Activated naive CD4-positive, alpha-beta T cell treated with anti-CD3 and anti-CD28 coated beads, Interleukin-2, amount 10 ng/mL, durations not matched to agents 7 days and 5 days (primary cell): ENCODE measurements at regions not wholly inside any gene's neighbourhood (a gene's known extent, or its start where the extent isn't known, plus 50 kb on each side); places are given as distances from the start of the nearest gene placed in this dataset.

Experiments
- CTCF ChIA-PET: fragments of 350-600 bp; sonication (Branson Sonifier 250); formaldehyde crosslinking; loops from one replicate; lab custom pipeline; 2021; ENCODE audit warnings: antibody characterized with exemption; lab: Charles Lee
- DNase-seq: peaks from one replicate; pipeline ENCODE4 v3.0.0-alpha.2; 2020
- H3K27ac Mint-ChIP-seq: one replicate; pipeline ENCODE4 v1.8.0; 2021; ENCODE audit warnings: mild to moderate bottlenecking, moderate library complexity, mixed read lengths
- H3K27me3 Mint-ChIP-seq: one replicate; pipeline ENCODE4 v1.8.0; 2021; ENCODE audit warnings: mild to moderate bottlenecking, mixed read lengths
- H3K36me3 Mint-ChIP-seq: one replicate; pipeline ENCODE4 v1.8.0; 2021; ENCODE audit warnings: mixed read lengths
- H3K4me1 Mint-ChIP-seq: one replicate; pipeline ENCODE4 v1.8.0; 2021; ENCODE audit warnings: mixed read lengths
- H3K4me3 Mint-ChIP-seq: one replicate; pipeline ENCODE4 v1.8.0; 2021; ENCODE audit warnings: mild to moderate bottlenecking, moderate library complexity, mixed read lengths
- H3K9me3 Mint-ChIP-seq: one replicate; pipeline ENCODE4 v1.8.0; 2021; ENCODE audit warnings: mixed read lengths

DNA sequence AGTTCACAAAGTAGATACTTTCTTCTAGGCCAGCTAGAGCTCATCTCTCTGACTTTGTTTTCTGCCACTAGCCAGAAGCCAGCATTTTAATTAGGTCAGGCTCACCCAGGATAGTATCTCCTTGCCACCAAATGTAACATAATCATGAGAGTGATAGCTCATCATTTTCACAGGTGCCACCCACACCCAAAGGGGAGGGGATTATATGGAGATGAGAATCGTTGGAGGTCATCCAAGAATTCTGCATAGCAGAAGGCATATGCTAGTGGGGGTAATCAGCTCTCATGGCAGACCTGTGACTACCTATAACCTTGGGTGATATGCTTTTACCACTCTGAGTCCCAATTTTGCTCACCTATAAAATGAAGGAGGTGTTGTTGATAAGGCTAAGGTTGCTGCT is 523.0 kb downstream of the METTL15 start:
- Mint-ChIP-seq H3K36me3 (no peaks in the 10 kb centered on the region), H3K4me3 (no peak overlapping the region), H3K9me3 (no peaks in the 10 kb centered on the region), H3K4me1 (no peaks in the 10 kb centered on the region), H3K27me3 (no peaks in the 10 kb centered on the region), H3K27ac (no peak overlapping the region)
- CTCF ChIA-PET: no interaction called here
- no peak for DNase-seq

GRCh38 chr11:28629235-28629634 is 521.0 kb downstream of the METTL15 start:
- H3K4me3 Mint-ChIP-seq: no peak overlapping the region
- CTCF ChIA-PET: no interaction called here
- no peaks in the 10 kb centered on the region for H3K36me3 Mint-ChIP-seq

DNA sequence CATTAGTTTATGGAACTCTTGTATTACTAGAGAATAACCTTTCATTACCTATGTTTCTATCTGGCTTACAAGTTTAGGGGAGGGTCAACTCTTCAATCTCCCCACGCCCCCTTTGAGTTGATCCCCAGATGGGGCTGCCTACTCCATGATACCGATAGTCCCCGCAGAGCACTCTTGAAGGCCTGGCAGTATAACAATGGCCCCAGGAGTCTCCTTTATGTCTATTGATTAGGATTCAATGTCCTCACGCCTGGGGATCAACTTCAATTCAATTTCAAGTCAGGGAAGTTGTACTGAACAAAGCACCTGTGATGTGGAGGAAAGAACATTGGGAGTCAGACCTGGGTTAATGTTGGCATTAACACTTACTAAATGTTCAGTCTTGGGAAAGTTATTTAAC is 520.2 kb downstream of the METTL15 start:
- CTCF ChIA-PET: no interaction called here
- Mint-ChIP-seq H3K4me1 (no peaks in the 10 kb centered on the region), H3K9me3 (no peaks in the 10 kb centered on the region), H3K27ac (no peak overlapping the region), H3K4me3 (no peak overlapping the region), H3K36me3 (no peaks in the 10 kb centered on the region), H3K27me3 (no peaks in the 10 kb centered on the region)
- no peak for DNase-seq

More at GRCh38 chr11:28629235-28629634, 521.0 kb downstream of the METTL15 start:
- Mint-ChIP-seq H3K27ac (no peak overlapping the region), H3K4me1 (no peaks in the 10 kb centered on the region), H3K9me3 (no peaks in the 10 kb centered on the region), H3K27me3 (no peaks in the 10 kb centered on the region)
- no peak for DNase-seq

DNA sequence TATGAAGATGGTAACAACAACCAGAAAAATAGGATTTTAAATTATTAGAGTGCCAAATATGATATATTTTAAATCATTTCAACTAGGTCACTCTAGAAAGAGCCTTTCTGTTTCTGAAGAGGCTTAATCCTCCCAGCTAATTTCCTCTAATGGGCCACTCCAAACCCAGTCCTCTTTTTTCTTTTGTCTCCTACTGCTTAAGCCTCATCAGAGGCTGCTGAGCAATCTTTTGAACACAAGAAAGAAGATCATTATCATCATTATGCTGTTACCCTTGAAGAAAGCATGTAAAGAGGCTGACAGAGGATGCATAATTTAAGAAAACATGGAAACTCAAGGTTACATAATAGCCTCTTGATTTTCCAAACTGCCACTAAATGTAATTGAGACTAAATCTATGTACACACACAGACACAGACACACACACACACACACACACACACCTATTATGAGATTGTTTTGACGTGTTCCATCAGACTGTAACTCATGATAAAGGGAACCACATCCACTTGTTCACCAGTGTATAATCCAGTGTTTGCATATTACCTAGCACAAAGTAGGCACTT is 519.6 kb downstream of the METTL15 start:
- no peak overlapping the region for H3K27ac Mint-ChIP-seq
- H3K27me3 Mint-ChIP-seq: no peaks in the 10 kb centered on the region
- no peak overlapping the region for H3K4me3 Mint-ChIP-seq
- CTCF ChIA-PET: no interaction called here
- no peaks in the 10 kb centered on the region for H3K36me3 Mint-ChIP-seq
- no peak for DNase-seq
- H3K9me3 Mint-ChIP-seq: no peaks in the 10 kb centered on the region
- H3K4me1 Mint-ChIP-seq: no peaks in the 10 kb centered on the region

GRCh38 chr11:28625532-28625931 is 517.3 kb downstream of the METTL15 start:
- no peak for DNase-seq
- H3K4me3 Mint-ChIP-seq: no peak overlapping the region
- H3K4me1 Mint-ChIP-seq: no peaks in the 10 kb centered on the region
- peaks cover 5% of the 10 kb centered on the region for H3K9me3 Mint-ChIP-seq
- CTCF ChIA-PET: no interaction called here
- no peaks in the 10 kb centered on the region for H3K36me3 Mint-ChIP-seq
- no peak overlapping the region for H3K27ac Mint-ChIP-seq
- H3K27me3 Mint-ChIP-seq: no peaks in the 10 kb centered on the region

GRCh38 chr11:28621753-28622152 is 513.6 kb downstream of the METTL15 start:
- Mint-ChIP-seq H3K4me3 (no peak overlapping the region), H3K27me3 (no peaks in the 10 kb centered on the region), H3K4me1 (no peaks in the 10 kb centered on the region), H3K9me3 (peaks cover 5% of the 10 kb centered on the region), H3K36me3 (no peaks in the 10 kb centered on the region), H3K27ac (no peak overlapping the region)
- no peak for DNase-seq
- CTCF ChIA-PET: no interaction called here

GRCh38 chr11:28619846-28620540 is 511.8 kb downstream of the METTL15 start:
- Mint-ChIP-seq H3K27me3 (no peaks in the 10 kb centered on the region), H3K4me1 (no peaks in the 10 kb centered on the region), H3K9me3 (peaks cover 5% of the 10 kb centered on the region), H3K36me3 (no peaks in the 10 kb centered on the region), H3K27ac (no peak overlapping the region), H3K4me3 (no peak overlapping the region)
- DNase-seq: no peak
- CTCF ChIA-PET: no interaction called here

- CTCF ChIA-PET: no interaction called here
- H3K9me3 Mint-ChIP-seq: peaks cover 5% of the 10 kb centered on the region
- no peak for DNase-seq
- no peaks in the 10 kb centered on the region for H3K36me3 Mint-ChIP-seq
- H3K4me1 Mint-ChIP-seq: no peaks in the 10 kb centered on the region
- H3K4me3 Mint-ChIP-seq: no peak overlapping the region
- H3K27me3 Mint-ChIP-seq: no peaks in the 10 kb centered on the region
- no peak overlapping the region for H3K27ac Mint-ChIP-seq
Measured at GRCh38 chr11:28618416-28618815, 510.2 kb downstream of the METTL15 start.

DNA sequence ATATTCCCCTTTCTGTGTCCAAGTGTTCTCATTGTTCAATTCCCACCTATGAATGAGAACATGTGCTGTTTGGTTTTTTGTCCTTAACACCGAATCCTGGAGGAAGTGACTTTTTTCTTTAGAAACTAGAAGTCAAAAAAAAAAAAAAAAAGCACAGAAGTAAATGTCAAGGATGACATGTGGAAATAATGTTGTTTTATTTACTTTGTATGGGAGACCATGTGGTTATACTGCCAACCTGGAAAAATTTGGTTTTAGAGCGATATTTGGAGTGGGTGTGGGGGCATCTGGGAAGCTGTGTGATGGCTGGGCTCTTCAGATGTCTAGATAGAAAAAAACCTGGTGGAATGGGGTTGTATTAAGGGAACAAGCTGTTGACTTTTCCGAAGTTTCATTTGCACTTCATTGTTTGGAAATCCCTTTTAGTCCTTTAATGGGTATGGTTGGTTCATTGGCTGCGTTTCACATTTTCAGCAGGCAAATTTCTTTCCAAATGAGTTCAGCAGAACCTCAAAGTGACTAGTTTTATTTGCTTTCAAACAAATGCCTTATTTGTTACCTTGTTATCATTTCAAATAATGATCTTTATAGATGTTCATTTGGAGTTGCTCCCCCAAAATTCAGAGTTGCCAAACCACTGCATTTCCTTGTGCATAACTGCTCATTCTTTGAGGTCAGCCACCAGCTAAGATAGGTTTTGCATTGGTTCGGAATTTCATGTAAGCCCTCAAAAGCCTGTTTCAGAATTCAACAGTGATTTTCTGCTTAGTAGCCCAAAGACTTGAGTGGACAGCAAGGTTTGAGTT is 508.2 kb downstream of the METTL15 start:
- Mint-ChIP-seq H3K27ac (no peak overlapping the region), H3K4me3 (no peak overlapping the region), H3K4me1 (no peaks in the 10 kb centered on the region), H3K9me3 (peaks cover 1% of the 10 kb centered on the region), H3K36me3 (no peaks in the 10 kb centered on the region), H3K27me3 (no peaks in the 10 kb centered on the region)
- DNase-seq: no peak
- CTCF ChIA-PET: no interaction called here

DNA sequence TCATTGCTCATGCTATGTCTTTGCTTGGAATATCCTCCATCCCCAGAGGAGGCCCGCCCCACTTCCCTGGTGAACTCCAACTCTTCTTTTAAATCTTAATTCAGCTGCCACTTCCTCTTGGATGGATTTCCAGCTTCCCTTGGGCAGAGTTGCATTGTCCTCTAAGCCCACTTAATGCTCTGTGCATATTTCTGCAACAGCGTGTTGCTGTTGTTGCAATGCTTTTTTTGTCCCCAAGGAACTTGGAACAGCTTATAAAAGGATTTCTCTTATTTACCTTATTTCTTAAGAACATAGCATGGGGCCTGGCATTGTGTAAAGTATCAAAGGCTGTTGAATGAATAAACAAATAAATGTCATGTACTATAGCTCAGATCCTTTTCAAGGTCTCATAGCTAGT is 507.4 kb downstream of the METTL15 start:
- Mint-ChIP-seq H3K4me3 (no peak overlapping the region), H3K4me1 (no peaks in the 10 kb centered on the region), H3K9me3 (no peaks in the 10 kb centered on the region), H3K36me3 (no peaks in the 10 kb centered on the region), H3K27ac (no peak overlapping the region), H3K27me3 (no peaks in the 10 kb centered on the region)
- CTCF ChIA-PET: no interaction called here
- DNase-seq: no peak

- DNase-seq: no peak
- CTCF ChIA-PET: no interaction called here
- no peaks in the 10 kb centered on the region for H3K36me3 Mint-ChIP-seq
- H3K27ac Mint-ChIP-seq: no peak overlapping the region
- H3K4me1 Mint-ChIP-seq: no peaks in the 10 kb centered on the region
- H3K27me3 Mint-ChIP-seq: no peaks in the 10 kb centered on the region
- H3K9me3 Mint-ChIP-seq: no peaks in the 10 kb centered on the region
- no peak overlapping the region for H3K4me3 Mint-ChIP-seq
Measured at GRCh38 chr11:28606930-28607329, 498.7 kb downstream of the METTL15 start.

DNA sequence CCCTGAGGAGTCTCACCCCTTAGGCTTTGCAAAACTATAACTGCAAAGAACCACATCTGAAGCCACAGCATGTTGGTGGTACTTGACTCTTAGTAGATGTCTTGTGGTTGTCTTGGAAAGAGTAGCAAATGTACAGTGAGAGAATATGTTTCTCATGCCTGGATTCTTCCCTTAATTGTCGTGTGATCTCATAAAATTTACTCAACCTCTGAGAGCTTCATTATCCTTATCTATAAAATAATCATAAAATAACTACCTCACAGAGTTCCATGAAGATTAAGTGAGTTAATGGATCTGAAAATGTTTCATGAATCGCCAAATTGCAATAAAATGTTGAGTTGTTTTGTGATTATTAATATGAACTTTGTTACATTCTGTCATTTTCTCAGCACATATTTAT is 491.5 kb downstream of the METTL15 start:
- H3K27me3 Mint-ChIP-seq: no peaks in the 10 kb centered on the region
- H3K27ac Mint-ChIP-seq: no peak overlapping the region
- no peaks in the 10 kb centered on the region for H3K4me1 Mint-ChIP-seq
- H3K9me3 Mint-ChIP-seq: no peaks in the 10 kb centered on the region
- no peak overlapping the region for H3K4me3 Mint-ChIP-seq
- H3K36me3 Mint-ChIP-seq: no peaks in the 10 kb centered on the region
- CTCF ChIA-PET: no interaction called here
- DNase-seq: no peak

DNA sequence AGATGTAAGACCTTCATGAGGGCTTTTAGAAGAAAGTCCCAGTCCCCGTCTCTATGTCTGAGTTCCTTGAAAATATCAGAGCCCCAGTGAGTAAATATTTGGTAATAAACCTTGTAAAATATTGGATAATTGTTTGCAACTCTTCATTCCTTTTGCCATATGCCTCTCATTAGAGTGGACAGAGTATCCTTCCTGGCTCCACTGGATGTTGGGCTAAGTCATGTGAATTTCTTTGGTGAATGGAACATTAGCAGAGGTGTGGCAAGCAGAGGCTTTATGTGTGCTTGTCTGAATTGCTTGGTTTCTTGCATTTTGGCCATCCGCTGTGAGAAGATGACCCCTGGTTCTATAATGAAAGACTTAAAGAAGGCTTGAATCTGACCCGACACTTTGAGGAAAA is 490.3 kb downstream of the METTL15 start:
- H3K27ac Mint-ChIP-seq: no peak overlapping the region
- H3K36me3 Mint-ChIP-seq: no peaks in the 10 kb centered on the region
- no peaks in the 10 kb centered on the region for H3K27me3 Mint-ChIP-seq
- DNase-seq: no peak
- no peak overlapping the region for H3K4me3 Mint-ChIP-seq
- H3K4me1 Mint-ChIP-seq: no peaks in the 10 kb centered on the region
- CTCF ChIA-PET: no interaction called here
- H3K9me3 Mint-ChIP-seq: no peaks in the 10 kb centered on the region

DNA sequence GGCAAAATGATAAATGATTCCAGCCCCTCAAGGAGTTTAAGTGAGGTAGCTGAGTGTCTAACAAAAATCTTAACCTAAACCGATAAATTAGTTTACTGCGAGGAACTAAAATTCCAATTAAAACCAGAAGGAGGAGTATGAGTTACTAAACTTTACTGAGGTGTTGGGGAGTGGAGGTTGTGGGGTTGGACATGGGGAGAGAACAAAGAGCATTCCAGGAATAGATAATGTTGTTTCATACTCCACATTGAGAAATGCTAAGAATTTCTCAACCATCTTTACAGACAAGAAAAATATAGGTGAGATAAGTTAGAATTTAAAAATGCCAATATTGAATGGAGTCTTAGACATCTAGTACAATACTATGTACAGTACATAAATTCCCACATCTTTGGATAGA is 488.6 kb downstream of the METTL15 start:
- no peaks in the 10 kb centered on the region for H3K36me3 Mint-ChIP-seq
- CTCF ChIA-PET: no interaction called here
- H3K27ac Mint-ChIP-seq: no peak overlapping the region
- no peak overlapping the region for H3K4me3 Mint-ChIP-seq
- H3K9me3 Mint-ChIP-seq: no peaks in the 10 kb centered on the region
- DNase-seq: no peak
- no peaks in the 10 kb centered on the region for H3K27me3 Mint-ChIP-seq
- no peaks in the 10 kb centered on the region for H3K4me1 Mint-ChIP-seq

DNA sequence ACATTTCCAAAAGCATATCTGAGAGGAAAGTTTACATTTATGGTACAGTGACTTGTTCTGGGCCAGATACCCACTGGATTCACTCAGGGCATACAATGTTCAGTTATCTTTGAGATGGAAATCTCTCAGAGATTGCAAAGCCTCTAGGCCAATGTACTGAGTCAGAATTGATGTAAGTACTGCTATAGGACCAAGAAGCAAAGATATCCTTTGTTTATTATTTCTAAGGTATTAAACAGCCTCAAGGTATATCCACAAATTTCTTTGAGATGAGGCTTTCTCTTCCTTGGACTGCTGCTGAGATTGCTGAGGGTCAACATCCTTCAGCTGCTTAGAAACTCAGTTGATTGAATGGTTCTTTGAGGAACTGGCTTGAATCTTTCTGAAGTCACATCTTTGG is 484.0 kb downstream of the METTL15 start:
- Mint-ChIP-seq H3K36me3 (no peaks in the 10 kb centered on the region), H3K4me3 (no peak overlapping the region), H3K27ac (no peak overlapping the region), H3K27me3 (no peaks in the 10 kb centered on the region), H3K9me3 (no peaks in the 10 kb centered on the region), H3K4me1 (no peaks in the 10 kb centered on the region)
- no peak for DNase-seq
- CTCF ChIA-PET: no interaction called here
